Trophoblast cell (in vitro differentiated cells and primary cell): ENCODE measurements at regions not wholly inside any gene's neighbourhood (a gene's known extent, or its start where the extent isn't known, plus 50 kb on each side); places are given as distances from the start of the nearest gene placed in this dataset.

ENCODE experiments used
- DNase-seq, 2 donors: peaks; one replicate each; pipeline ENCODE4 v3.0.0-alpha.2; 2016
- H2AFZ ChIP-seq: 2 replicates; pipeline ENCODE4 v1.6.1; 2013; ENCODE audit warnings: low read length, moderate library complexity, mild to moderate bottlenecking; ENCODE audit not compliant: insufficient read depth, poor library complexity
- H2AK5ac ChIP-seq: 2 replicates; pipeline ENCODE4 v1.6.1; 2013; ENCODE audit warnings: mild to moderate bottlenecking, low read length
- H2BK120ac ChIP-seq: 2 replicates; pipeline ENCODE4 v1.6.1; 2013; ENCODE audit warnings: low read length, mild to moderate bottlenecking, moderate library complexity; ENCODE audit not compliant: insufficient read depth, poor library complexity
- H2BK12ac ChIP-seq: 2 replicates; pipeline ENCODE4 v1.6.1; 2013; ENCODE audit warnings: mild to moderate bottlenecking, low read length, moderate library complexity
- H2BK5ac ChIP-seq: 2 replicates; pipeline ENCODE4 v1.6.1; 2013; ENCODE audit warnings: low read length, low read depth, moderate library complexity, mild to moderate bottlenecking; ENCODE audit not compliant: poor library complexity
- H3K14ac ChIP-seq: 2 replicates; pipeline ENCODE4 v1.6.1; 2013; ENCODE audit warnings: mild to moderate bottlenecking, low read length
- H3K18ac ChIP-seq: 2 replicates; pipeline ENCODE4 v1.6.1; 2013; ENCODE audit warnings: mild to moderate bottlenecking, low read length
- H3K23ac ChIP-seq: 2 replicates; pipeline ENCODE4 v1.6.1; 2013; ENCODE audit warnings: low read length
- H3K27ac ChIP-seq: 2 replicates; pipeline ENCODE4 v1.5.1; 2013; ENCODE audit warnings: low read depth, mild to moderate bottlenecking, inconsistent platforms, low read length, moderate library complexity
- H3K27me3 ChIP-seq: 2 replicates; pipeline ENCODE4 v1.6.1; 2013; ENCODE audit warnings: inconsistent platforms, mild to moderate bottlenecking, low read length, moderate library complexity; ENCODE audit not compliant: insufficient read depth
- H3K36me3 ChIP-seq, 2 experiments: 1 replicate in 1 of 2; 2 replicates in 1 of 2; pipeline ENCODE4 v1.6.1; 2013; ENCODE audit warnings: low read length in 2 of 2, mild to moderate bottlenecking in 2 of 2, moderate library complexity in 1 of 2; ENCODE audit not compliant: insufficient read depth in 2 of 2, control insufficient read depth in 1 of 2
- H3K4ac ChIP-seq: 2 replicates; pipeline ENCODE4 v1.6.1; 2013; ENCODE audit warnings: low read depth, mild to moderate bottlenecking, low read length, moderate library complexity
- H3K4me1 ChIP-seq, 2 experiments: 1 replicate in 1 of 2; 2 replicates in 1 of 2; pipeline ENCODE4 v1.6.1; 2013; ENCODE audit warnings: low read length in 2 of 2, mild to moderate bottlenecking in 2 of 2, moderate library complexity in 1 of 2; ENCODE audit not compliant: insufficient read depth in 2 of 2, control insufficient read depth in 1 of 2
- H3K4me2 ChIP-seq: 2 replicates; pipeline ENCODE4 v1.6.1; 2013; ENCODE audit warnings: inconsistent platforms, mild to moderate bottlenecking, low read length, moderate library complexity
- H3K4me3 ChIP-seq: 2 replicates; pipeline ENCODE4 v1.5.1; 2013; ENCODE audit warnings: mild to moderate bottlenecking, low read depth, low read length, inconsistent platforms
- H3K79me1 ChIP-seq: one replicate; pipeline ENCODE4 v1.6.1; 2013; ENCODE audit warnings: low read length
- H3K79me2 ChIP-seq: 2 replicates; pipeline ENCODE4 v1.6.1; 2013; ENCODE audit warnings: low read length, mild to moderate bottlenecking; ENCODE audit not compliant: control insufficient read depth, insufficient read depth, poor library complexity
- H3K9ac ChIP-seq: 2 replicates; pipeline ENCODE4 v1.6.1; 2013; ENCODE audit warnings: mild to moderate bottlenecking, low read length
- H3K9me3 ChIP-seq: 2 replicates; pipeline ENCODE4 v1.6.1; 2013; ENCODE audit warnings: low read depth, mild to moderate bottlenecking, control low read depth, inconsistent platforms, low read length; ENCODE audit not compliant: insufficient read depth
- H4K12ac ChIP-seq: 2 replicates; pipeline ENCODE4 v1.6.1; 2013; ENCODE audit warnings: low read depth, mild to moderate bottlenecking, low read length, moderate library complexity
- H4K8ac ChIP-seq: 2 replicates; pipeline ENCODE4 v1.6.1; 2013; ENCODE audit warnings: low read depth, mild to moderate bottlenecking, low read length, moderate library complexity
- H4K91ac ChIP-seq: one replicate; pipeline ENCODE4 v1.6.1; 2013; ENCODE audit warnings: low read depth, mild to moderate bottlenecking, low read length, moderate library complexity
- WGBS: extraction: QIAGEN DNeasy Blood & Tissue Kit; methylation state at CpG from one replicate; pipeline ENCODE4 v1.1.7; 2013; ENCODE audit warnings: missing lambda C conversion rate; ENCODE audit not compliant: insufficient read length, insufficient coverage; ENCODE audit errors: extremely low coverage; 5-methylcytosine and 5-hydroxymethylcytosine counted together

DNA sequence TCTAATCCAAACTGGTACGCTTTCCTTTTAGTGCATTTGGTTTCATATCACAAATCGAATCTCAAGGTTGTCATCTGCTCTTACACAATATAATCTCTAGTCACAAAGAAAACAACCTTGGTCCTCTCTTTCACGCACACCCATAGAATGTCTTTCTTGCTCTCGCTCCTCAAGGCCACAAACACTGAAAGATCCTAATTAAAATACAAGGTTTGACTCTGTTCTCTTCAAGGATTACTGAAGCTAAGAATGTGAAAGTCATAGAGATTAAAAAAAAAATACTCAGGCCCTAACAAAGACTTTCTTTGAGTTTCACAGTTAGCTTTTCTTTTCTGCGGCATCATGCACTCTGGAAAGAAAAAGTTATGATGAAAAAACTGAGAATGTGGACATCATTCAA, 891.5 kb downstream of the EFNB2 start:
- Histone ChIP-seq H2AK5ac (no peak overlapping the region), H3K4me1 (peaks cover 0 to 3% of the 10 kb centered on the region in 2 experiments), H4K12ac (no peak overlapping the region), H3K36me3 (no peaks in the 10 kb centered on the region), H2BK5ac (no peak overlapping the region), H4K8ac (no peak overlapping the region), H3K14ac (no peak overlapping the region), H2BK120ac (no peak overlapping the region), H3K4me3 (no peak overlapping the region), H3K27me3 (no peaks in the 10 kb centered on the region), H3K23ac (no peak overlapping the region), H2BK12ac (no peak overlapping the region), H3K27ac (no peak overlapping the region), H3K18ac (no peak overlapping the region), H3K9me3 (no peaks in the 10 kb centered on the region), H3K9ac (no peak overlapping the region), H2AFZ (no peak overlapping the region), H4K91ac (no peak overlapping the region), H3K4me2 (no peak overlapping the region), H3K4ac (no peak overlapping the region), H3K79me1 (no peaks in the 10 kb centered on the region), H3K79me2 (no peaks in the 10 kb centered on the region)
- DNase-seq = no peak
- no CpG with 5 or more reads among the region's 5 CpGs for WGBS

DNA sequence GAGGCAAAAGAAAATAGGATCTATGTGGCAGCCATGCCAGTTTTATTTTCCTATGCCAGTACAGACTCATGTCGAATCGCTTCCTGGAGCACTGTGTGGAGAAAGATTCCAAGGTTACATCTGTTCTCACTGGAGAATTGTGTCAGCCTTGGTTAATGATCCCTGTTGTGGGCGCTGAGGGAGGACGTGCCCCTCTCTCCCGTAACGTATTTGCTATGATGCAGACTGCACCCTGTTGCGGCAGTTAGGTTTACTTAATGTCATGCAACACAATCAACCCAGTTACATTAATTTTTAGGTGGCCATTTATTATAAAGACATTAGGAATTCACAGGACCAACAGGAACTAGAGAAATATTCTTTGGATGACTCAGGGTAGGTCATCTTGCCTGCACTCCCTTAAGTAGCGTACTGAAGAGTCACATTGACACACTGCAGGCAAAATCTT, 892.9 kb downstream of the EFNB2 start:
- no peak overlapping the region for H3K27ac ChIP-seq
- peaks cover 0 to 3% of the 10 kb centered on the region in 2 experiments for H3K4me1 ChIP-seq
- H3K4me2 ChIP-seq = no peak overlapping the region
- no peaks in the 10 kb centered on the region for H3K36me3 ChIP-seq
- H2AFZ ChIP-seq = no peak overlapping the region
- H3K4ac ChIP-seq = no peak overlapping the region
- no peaks in the 10 kb centered on the region for H3K9me3 ChIP-seq
- H2AK5ac ChIP-seq = no peak overlapping the region
- H3K9ac ChIP-seq = no peak overlapping the region
- H2BK120ac ChIP-seq = no peak overlapping the region
- H3K27me3 ChIP-seq = no peaks in the 10 kb centered on the region
- no peaks in the 10 kb centered on the region for H3K79me2 ChIP-seq
- no peaks in the 10 kb centered on the region for H3K79me1 ChIP-seq
- no peak overlapping the region for H4K12ac ChIP-seq
- no peak overlapping the region for H3K14ac ChIP-seq
- DNase-seq = peak in 1 of 2 donors; percentile 24
- H3K4me3 ChIP-seq = no peak overlapping the region
- no peak overlapping the region for H3K18ac ChIP-seq
- no peak overlapping the region for H2BK12ac ChIP-seq
- WGBS = no CpG with 5 or more reads among the region's 8 CpGs
- H3K23ac ChIP-seq = no peak overlapping the region
- H4K91ac ChIP-seq = no peak overlapping the region
- H4K8ac ChIP-seq = no peak overlapping the region
- H2BK5ac ChIP-seq = no peak overlapping the region

DNA sequence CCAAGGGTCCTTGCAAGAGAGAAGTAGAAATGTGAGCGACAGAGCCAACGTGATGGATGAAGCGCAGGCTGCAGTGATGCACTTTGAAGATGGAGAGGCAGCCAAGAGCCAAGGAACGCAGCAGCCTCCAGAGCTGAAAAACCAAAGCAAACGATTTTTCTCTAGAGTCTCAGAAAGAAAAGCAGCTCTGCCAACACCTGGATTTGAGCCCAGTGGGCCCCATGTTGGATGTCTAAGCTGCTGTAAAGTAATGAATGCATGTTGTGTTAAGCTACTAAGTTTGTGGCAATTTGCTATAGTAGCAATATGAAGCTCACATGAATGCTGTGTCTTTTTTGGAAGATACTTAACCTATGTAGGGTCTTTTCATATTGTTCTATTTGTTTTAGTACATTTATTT, 894.3 kb downstream of the EFNB2 start:
- H3K9me3 ChIP-seq = no peaks in the 10 kb centered on the region
- H2AK5ac ChIP-seq = no peak overlapping the region
- H3K27ac ChIP-seq = no peak overlapping the region
- no peak overlapping the region for H2AFZ ChIP-seq
- no peaks in the 10 kb centered on the region for H3K36me3 ChIP-seq
- no peak overlapping the region for H4K91ac ChIP-seq
- H4K12ac ChIP-seq = no peak overlapping the region
- no peaks in the 10 kb centered on the region for H3K79me2 ChIP-seq
- H2BK5ac ChIP-seq = no peak overlapping the region
- H3K23ac ChIP-seq = no peak overlapping the region
- no peak overlapping the region for H3K4me2 ChIP-seq
- no peaks in the 10 kb centered on the region for H3K79me1 ChIP-seq
- H3K4ac ChIP-seq = no peak overlapping the region
- H2BK120ac ChIP-seq = no peak overlapping the region
- no CpG with 5 or more reads among the region's 5 CpGs for WGBS
- no peak overlapping the region for H3K14ac ChIP-seq
- H2BK12ac ChIP-seq = no peak overlapping the region
- peaks cover 0 to 3% of the 10 kb centered on the region in 2 experiments for H3K4me1 ChIP-seq
- H3K27me3 ChIP-seq = no peaks in the 10 kb centered on the region
- no peak overlapping the region for H3K9ac ChIP-seq
- no peak overlapping the region for H4K8ac ChIP-seq
- H3K18ac ChIP-seq = no peak overlapping the region
- no peak for DNase-seq
- no peak overlapping the region for H3K4me3 ChIP-seq

- Histone ChIP-seq H3K14ac (no peak overlapping the region), H3K27me3 (no peaks in the 10 kb centered on the region), H2AK5ac (no peak overlapping the region), H3K9ac (no peak overlapping the region), H3K18ac (no peak overlapping the region), H4K91ac (no peak overlapping the region), H2BK120ac (no peak overlapping the region), H3K9me3 (no peaks in the 10 kb centered on the region), H4K8ac (no peak overlapping the region), H3K4me2 (no peak overlapping the region), H3K4ac (no peak overlapping the region), H3K79me1 (no peaks in the 10 kb centered on the region), H3K23ac (no peak overlapping the region), H3K36me3 (no peaks in the 10 kb centered on the region), H2BK5ac (no peak overlapping the region), H2BK12ac (no peak overlapping the region), H4K12ac (no peak overlapping the region), H3K4me3 (no peak overlapping the region), H3K4me1 (peaks cover 0 to 3% of the 10 kb centered on the region in 2 experiments), H3K79me2 (no peaks in the 10 kb centered on the region), H2AFZ (no peak overlapping the region), H3K27ac (no peak overlapping the region)
- no peak for DNase-seq
- WGBS = 100% methylated on average over 3 of the region's 3 CpGs
Observed at GRCh38 chr13:105638426-105638825, 897.0 kb downstream of the EFNB2 start.
